Right lung (tissue), 2 donors: ENCODE measurements at regions not wholly inside any gene's neighbourhood (a gene's known extent, or its start where the extent isn't known, plus 50 kb on each side); places are given as distances from the start of the nearest gene placed in this dataset.

Experiments used
- DNase-seq, 2 donors: peaks; one replicate each; pipeline ENCODE4 v3.0.0-alpha.2; 2013

GRCh38 chr7:52486267-52486666 lies 549.2 kb upstream of the POM121L12 start:
- no peak for DNase-seq

- no peak for DNase-seq
Measured at GRCh38 chr7:52482076-52482475, 553.4 kb upstream of the POM121L12 start.

DNA sequence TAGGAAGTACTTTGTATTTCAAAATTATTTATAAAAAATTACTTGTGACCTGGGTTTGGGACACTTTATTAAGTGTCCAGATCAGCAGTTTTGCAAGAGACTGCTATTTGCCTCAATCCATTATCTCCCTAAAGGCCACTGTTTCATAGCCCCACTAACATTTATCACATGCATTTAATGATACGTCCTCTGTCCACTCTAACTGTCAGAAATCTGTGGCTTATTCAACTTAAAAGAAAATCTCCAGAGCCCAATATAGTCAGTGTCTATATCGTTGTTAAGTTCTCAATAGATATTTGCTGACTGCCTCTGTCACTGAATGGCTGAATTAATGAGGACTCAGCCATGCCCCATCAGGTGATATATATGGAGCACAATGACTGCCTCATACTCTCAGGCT lies 553.9 kb upstream of the POM121L12 start:
- DNase-seq: no peak

DNA sequence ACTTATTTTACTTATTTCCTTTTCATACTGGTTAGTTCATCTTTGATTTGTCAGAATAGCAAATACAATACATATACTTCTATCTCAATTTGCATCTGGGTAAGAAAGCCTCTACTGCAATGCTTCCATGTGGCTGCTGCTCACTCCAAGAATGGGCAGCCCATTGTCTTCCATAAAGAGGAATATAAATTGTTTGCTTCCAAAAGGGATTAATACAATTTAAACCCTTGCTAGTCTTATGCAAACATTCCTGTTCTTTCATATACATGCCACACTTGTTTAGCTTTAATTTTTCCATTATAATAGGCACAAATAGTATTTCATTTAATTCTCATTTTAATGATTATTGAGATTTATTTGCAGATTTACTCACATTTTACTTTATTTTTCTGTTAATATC lies 555.4 kb upstream of the POM121L12 start:
- DNase-seq: no peak

GRCh38 chr7:52475001-52475582 lies 560.3 kb upstream of the POM121L12 start:
- no peak for DNase-seq

DNA sequence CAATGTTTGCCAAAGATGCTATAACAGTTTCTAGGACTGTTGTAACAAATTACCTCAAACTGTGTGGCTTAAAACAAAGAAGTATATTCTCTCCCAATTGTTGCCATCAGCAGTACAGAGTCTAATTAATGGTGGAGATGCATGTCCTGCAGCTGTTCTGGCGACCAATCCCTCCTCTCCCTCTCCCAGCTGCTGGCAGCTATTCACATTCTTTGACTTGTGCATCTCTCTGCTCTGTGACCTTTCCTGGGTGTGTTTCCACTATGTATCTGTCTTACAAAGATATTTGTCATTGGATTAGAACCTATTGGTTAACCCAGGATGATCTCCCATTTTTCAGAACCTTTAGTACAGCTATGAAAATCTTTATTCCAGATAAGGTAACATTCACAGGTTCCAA lies 561.7 kb upstream of the POM121L12 start:
- DNase-seq: no peak

DNA sequence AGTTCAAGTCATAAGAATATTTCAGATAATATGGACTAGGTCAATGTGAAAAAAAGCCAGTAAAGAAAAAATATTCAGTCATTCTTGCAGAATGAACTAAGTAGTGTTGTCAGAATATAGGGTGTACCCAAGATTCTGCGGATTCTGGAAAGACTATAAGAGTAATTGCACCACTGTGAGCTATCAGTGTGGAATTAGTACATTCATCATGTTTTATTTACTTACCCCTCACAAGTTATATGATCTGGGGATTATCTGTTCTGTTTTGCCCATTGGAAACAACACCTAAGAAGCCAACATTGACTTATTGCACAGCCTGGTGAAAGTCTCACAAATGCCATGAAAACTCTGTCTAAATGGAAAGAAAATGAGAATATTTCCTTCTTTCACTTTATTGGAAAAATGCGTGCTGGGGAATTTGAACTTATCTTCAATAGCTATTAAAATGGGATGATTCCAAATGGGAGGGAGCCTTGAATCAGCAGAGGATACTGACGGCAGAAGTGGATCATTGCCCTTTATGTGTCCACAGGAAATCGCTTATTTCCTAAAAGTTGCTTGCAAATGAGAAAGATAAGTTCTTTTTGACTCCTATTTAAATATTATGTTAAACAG lies 563.3 kb upstream of the POM121L12 start:
- no peak for DNase-seq

DNA sequence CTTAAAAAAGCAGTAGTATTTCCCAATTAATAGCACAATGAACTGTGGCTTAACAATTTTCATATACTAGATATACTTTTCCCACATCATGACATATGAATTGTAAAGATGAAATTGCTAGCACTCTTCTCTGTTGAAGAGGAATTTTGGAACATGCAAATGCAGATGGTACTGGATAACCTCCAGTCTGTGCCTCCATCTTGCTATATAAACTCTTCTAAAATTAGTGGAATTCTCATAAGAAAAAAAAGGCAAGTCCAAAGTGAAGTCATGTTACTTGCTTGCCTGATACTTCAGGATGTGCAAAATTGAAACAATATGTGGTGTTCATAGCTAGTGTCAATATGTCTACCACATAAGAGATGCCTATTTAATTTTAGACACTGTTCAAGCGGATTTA lies 570.2 kb upstream of the POM121L12 start:
- DNase-seq: no peak

DNA sequence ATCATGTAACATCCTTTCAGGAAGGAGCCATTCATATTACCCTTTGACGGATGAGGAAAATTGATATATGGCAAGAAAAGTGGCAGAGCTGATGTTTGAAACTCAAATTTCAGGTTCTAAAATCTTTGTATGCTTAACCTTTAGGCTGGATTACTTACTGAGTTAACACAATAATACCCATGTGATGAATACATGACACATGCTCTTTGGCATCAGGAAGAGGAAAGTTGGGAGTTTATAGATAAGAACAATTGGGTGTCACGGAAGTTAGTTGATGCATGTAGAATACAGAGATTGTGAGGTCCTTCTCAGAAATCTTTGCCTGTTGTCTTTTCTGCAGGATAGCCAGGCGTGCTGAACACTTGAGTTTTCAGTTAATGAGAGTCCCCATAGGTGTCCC lies 572.1 kb upstream of the POM121L12 start:
- DNase-seq: no peak

GRCh38 chr7:52462474-52462873 lies 573.0 kb upstream of the POM121L12 start:
- DNase-seq: no peak

- no peak for DNase-seq
Measured at GRCh38 chr7:52455571-52455970, 579.9 kb upstream of the POM121L12 start.

DNA sequence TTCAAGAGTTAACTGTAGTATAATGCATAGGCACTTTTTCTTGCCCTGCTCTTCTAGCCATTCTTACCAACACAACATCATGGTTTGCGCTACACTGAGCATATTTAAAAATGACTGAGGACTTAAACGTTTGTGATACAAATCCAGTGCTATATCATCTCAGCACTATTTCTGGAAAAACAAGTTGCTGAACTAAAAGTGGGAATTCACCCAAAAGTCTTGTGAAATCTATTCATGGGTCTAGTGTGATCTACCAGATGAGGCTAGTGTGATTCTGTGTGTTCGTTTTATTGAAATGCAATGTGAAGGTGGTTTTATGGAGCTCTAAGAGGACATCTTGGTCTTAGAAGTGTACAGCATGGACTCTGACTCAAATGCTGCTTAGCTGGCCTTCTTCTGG lies 584.6 kb upstream of the POM121L12 start:
- no peak for DNase-seq

GRCh38 chr7:52447581-52448180 lies 587.8 kb upstream of the POM121L12 start:
- no peak for DNase-seq

DNA sequence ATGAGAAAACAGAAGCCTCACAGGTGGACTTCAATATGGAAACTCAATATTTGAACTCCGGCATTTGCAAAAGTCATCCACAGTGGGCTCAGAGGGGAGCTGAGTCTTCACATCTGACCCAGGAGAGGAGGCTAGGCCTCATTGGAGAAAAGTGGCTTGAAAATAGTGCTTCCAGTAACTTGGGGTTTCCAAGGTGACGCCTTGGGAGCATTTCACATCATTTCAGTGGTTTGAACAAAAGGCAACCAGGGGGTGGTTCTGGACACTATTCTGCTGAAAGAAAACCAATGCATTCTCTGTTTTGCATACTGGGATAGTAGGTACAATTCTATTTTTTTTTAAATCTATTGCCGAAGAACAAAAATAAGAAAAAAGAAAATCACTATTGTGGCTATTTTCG lies 599.2 kb upstream of the POM121L12 start:
- DNase-seq: no peak

GRCh38 chr7:52431082-52431815 lies 604.2 kb upstream of the POM121L12 start:
- DNase-seq: no peak

DNA sequence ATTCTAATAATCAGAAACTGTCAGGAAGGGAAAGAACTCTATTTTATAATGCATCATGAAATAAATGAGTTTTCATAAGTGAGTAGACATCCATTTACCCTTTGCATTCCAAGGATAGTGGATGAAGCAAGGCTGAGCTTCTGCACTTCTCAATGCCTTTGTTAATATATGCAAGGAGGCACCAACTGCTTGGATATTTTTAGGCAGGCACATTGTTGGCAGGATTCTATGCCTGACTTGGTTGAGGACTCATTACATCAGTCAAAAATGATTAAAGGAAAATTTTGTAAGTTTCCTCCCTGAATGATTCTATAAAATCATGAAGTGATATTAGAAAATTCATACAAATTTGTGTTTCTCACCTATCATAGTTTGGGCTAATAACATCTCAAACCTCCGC lies 612.2 kb upstream of the POM121L12 start:
- DNase-seq: no peak

DNA sequence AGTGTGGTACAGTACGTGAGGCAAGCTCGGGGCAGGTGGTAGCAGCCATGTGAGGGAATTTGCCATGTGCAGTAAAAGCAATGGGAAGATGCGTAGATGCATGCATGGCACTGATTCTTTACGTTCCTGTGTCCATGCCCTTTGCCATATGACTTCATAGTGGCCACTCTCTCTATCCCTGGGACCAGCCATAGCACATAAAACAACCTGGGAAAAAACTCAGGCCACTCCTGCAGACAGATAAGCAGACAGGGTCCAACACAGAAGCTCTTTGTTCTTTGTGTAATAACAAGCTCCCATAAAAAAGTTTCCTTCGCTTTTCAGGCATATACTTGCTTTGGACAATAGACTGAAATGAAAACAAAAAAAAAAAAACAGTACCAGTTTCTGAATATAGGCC lies 622.4 kb upstream of the POM121L12 start:
- no peak for DNase-seq

DNA sequence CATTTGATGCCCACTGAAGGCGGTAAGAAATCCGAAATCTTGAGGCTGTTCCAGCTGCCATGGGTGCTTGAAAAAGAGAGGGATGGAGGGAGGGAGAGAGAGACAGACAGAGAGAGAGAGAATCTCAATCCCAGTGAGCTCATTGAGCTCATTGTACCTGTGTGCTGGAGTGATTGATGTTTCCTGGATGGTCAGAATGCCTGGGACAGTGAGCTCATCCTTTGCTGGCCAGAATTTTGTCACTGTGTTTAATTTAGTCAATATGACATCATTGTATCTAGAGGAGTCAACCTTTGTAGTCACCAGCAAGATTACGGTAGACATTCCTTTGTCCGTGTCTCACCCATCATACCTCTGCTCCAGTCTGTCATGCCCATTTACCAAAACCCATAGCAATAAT lies 625.4 kb upstream of the POM121L12 start:
- DNase-seq: no peak

DNA sequence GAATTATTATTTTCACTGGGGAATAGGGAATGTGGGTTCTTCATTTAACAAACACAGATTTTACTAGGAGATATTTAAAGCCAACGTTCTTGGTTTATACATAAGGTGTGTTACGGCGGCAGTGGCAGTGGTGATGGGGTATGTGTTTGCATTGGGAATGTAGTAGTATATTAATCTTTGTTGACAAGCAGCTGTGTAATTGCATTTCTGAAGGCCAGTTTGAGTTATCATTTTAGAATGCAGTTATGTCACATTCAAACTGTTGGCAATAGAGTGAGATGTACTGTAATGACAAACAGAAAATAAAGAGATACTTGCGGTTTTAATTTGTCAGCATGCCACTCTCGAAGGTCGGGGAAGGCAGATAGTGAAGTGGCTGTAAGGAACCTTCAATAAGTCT lies 628.6 kb upstream of the POM121L12 start:
- DNase-seq: no peak

GRCh38 chr7:52382731-52383130 lies 652.7 kb upstream of the POM121L12 start:
- DNase-seq: no peak

- DNase-seq: no peak
Measured at GRCh38 chr7:52369922-52370321, 665.5 kb upstream of the POM121L12 start.

GRCh38 chr7:52365349-52365748 lies 670.1 kb upstream of the POM121L12 start:
- DNase-seq: no peak

DNA sequence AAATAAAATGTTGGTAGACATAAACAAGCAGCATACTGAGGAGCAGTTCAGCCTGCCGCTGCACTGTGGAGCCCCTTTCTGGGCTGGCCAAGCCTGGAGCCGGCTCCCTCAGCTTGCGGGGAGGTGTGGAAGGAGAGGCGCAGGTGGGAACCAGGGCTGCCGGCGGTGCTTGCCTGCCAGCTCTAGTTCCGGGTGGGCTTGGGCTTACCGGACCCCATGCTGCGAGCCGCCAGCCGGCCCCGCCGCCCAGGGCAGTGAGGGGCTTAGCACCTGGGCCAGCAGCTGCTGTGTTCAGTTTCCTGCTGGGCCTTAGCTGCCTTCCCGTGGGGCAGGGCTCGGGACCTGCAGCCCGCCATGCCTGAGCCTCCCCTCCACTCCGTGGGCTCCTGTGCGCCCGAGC lies 672.9 kb upstream of the POM121L12 start:
- no peak for DNase-seq
